ENCODE measurements at regions not wholly inside any gene's neighbourhood (a gene's known extent, or its start where the extent isn't known, plus 50 kb on each side); places are given as distances from the start of the nearest gene placed in this dataset.

DNA sequence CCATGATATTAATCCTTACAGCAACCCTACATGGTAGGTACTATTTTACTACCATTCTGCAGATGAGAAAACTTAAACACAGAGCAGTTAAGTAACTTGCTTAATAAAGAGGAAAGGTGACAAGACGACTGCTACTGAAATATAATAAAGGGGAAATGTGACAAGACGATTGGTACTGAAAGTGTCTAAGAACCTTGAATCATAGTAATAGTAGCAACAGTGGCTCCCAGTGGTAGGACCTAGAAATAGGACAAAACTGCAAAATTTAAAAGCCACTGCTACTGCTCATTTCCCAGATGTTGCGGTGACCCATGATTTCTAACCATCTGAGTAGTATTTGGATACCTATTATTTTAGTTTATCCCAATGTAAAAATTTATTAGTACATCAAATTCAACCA, 89.5 kb downstream of the TASL start:
- Histone ChIP-seq H3K9me3 (replicated peaks; ENCODE audit: control insufficient read depth, insufficient read depth, low read depth, low read length) (no peaks in the 10 kb centered on the region), H3K9ac (ENCODE audit: insufficient read depth in 1 of 2, low read depth in 2 of 2, low read length in 2 of 2) (no peak overlapping the region), H3K4me3 (no peak overlapping the region), H3K79me2 (ENCODE audit: control insufficient read depth, insufficient read depth, low read length) (no peaks in the 10 kb centered on the region), H3K27ac (ENCODE audit: extremely low read depth, low read depth, low read length) (no peak overlapping the region), H3K4me1 (replicated peaks in 1 of 2; ENCODE audit: control insufficient read depth in 2 of 2, insufficient read depth in 2 of 2, low read length in 2 of 2) (no peaks in the 10 kb centered on the region), H4K20me1 (replicated peaks; ENCODE audit: control insufficient read depth, insufficient read depth, low read length) (no peaks in the 10 kb centered on the region), H3K9me1 (ENCODE audit: control insufficient read depth, insufficient read depth, low read length) (no peaks in the 10 kb centered on the region), H3K4me2 (ENCODE audit: insufficient read depth, low read length) (no peak overlapping the region), H3K27me3 (ENCODE audit: control insufficient read depth in 2 of 2, insufficient read depth in 2 of 2, low read length in 2 of 2) (no peaks in the 10 kb centered on the region), H2AFZ (ENCODE audit: low read depth, low read length) (no peak overlapping the region), H3K36me3 (ENCODE audit: control insufficient read depth, insufficient read depth, low read length) (no peaks in the 10 kb centered on the region)
- DNase-seq (ENCODE audit: extremely low read depth in 1 of 4, low spot score in 3 of 4) (no peak), ATAC-seq (no peak), FAIRE-seq (no peak)
- ChIA-PET CTCF (ENCODE audit: low intra/inter-chr PET ratio) (interaction anchor here (3.2 kb wide), 1 partner anchor 213 kb away, joined by 13 read pairs; no protein-coding TSS in a partner anchor), POLR2A (no interaction called here)
- WGBS (ENCODE audit: insufficient coverage, low coverage, missing lambda C conversion rate) = 4% methylated on average over 3 of the region's 3 CpGs
- intact Hi-C loops (cut with micrococcal nuclease) (loop anchor here (2.0 kb wide), 1 partner anchor 213 kb away; no protein-coding TSS in a partner anchor), in situ Hi-C loops (cut with MboI) (no loop called here)
- BruUV-seq (replicated peaks) = no TSS peak
- TF ChIP-seq RAD21 (CRISPR knock-in tag; conservative IDR thresholded peaks at IDR 0.05 in 1 of 2, IDR thresholded peaks at IDR 0.05 in 1 of 2) (peak in 1 of 2 experiments; percentile 46; a peak in 3 of 4 replicates), BCL6 (CRISPR knock-in tag; IDR thresholded peaks at IDR 0.05) (no peak), ZFPM2 (CRISPR knock-in tag; IDR thresholded peaks at IDR 0.05) (no peak), POU5F1 (IDR thresholded peaks at IDR 0.05; ENCODE audit: borderline replicate concordance, low read depth, low read length, partially characterized antibody) (no peak)
- TF ChIP-seq, protein P1, sequence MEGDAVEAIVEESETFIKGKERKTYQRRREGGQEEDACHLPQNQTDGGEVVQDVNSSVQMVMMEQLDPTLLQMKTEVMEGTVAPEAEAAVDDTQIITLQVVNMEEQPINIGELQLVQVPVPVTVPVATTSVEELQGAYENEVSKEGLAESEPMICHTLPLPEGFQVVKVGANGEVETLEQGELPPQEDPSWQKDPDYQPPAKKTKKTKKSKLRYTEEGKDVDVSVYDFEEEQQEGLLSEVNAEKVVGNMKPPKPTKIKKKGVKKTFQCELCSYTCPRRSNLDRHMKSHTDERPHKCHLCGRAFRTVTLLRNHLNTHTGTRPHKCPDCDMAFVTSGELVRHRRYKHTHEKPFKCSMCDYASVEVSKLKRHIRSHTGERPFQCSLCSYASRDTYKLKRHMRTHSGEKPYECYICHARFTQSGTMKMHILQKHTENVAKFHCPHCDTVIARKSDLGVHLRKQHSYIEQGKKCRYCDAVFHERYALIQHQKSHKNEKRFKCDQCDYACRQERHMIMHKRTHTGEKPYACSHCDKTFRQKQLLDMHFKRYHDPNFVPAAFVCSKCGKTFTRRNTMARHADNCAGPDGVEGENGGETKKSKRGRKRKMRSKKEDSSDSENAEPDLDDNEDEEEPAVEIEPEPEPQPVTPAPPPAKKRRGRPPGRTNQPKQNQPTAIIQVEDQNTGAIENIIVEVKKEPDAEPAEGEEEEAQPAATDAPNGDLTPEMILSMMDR (IDR thresholded peaks at IDR 0.05 in 2 of 3, conservative IDR thresholded peaks at IDR 0.05 in 1 of 3; ENCODE audit: insufficient read depth in 2 of 3, low read depth in 1 of 3, low read length in 3 of 3) = peak in 2 of 3 experiments; percentile 20 to 27; a peak in 2 of 6 replicates

All from K562 (cell line).